HG03139 (cell line): ENCODE measurements at regions not wholly inside any gene's neighbourhood (a gene's known extent, or its start where the extent isn't known, plus 50 kb on each side); places are given as distances from the start of the nearest gene placed in this dataset.
A peak's percentile ranks its signal among the peaks of the same experiment; 100 is the strongest.

Experiments used
- ATAC-seq: cut with Tn5 transposase; IDR thresholded peaks from one replicate; pipeline ENCODE4 v1.9.1; 2021; ENCODE audit not compliant: unreplicated experiment

GRCh38 chr1:244339073-244339692 lies 112.5 kb downstream of the ADSS2 start:
- no peak for ATAC-seq

GRCh38 chr1:244339776-244340175 lies 111.9 kb downstream of the ADSS2 start:
- no peak for ATAC-seq

- ATAC-seq, result no peak
Observed at GRCh38 chr1:244340396-244340795, 111.3 kb downstream of the ADSS2 start.

GRCh38 chr1:244341455-244342450 lies 110.0 kb downstream of the ADSS2 start:
- ATAC-seq, result no peak

- ATAC-seq, result no peak
Observed at GRCh38 chr1:244344001-244344400, 107.7 kb downstream of the ADSS2 start.

GRCh38 chr1:244346972-244347618 lies 104.6 kb downstream of the ADSS2 start:
- ATAC-seq, result no peak

- no peak for ATAC-seq
Observed at GRCh38 chr1:244347942-244348341, 103.8 kb downstream of the ADSS2 start.

- ATAC-seq, result no peak
Observed at GRCh38 chr1:244349103-244349531, 102.6 kb downstream of the ADSS2 start.

- no peak for ATAC-seq
Observed at GRCh38 chr1:244349581-244350001, 102.1 kb downstream of the ADSS2 start.

- ATAC-seq, result peak; percentile 66
Observed at GRCh38 chr1:244350027-244350426, 101.7 kb downstream of the ADSS2 start.

GRCh38 chr1:244352156-244352830 lies 99.4 kb downstream of the ADSS2 start:
- ATAC-seq, result no peak

- ATAC-seq, result peak; percentile 42
Observed at GRCh38 chr1:244353551-244354091, 98.1 kb downstream of the ADSS2 start.

- ATAC-seq, result no peak
Observed at GRCh38 chr1:244354810-244355278, 96.9 kb downstream of the ADSS2 start.

GRCh38 chr1:244356376-244356775 lies 95.3 kb downstream of the ADSS2 start:
- no peak for ATAC-seq
